K562 (cell line): ENCODE measurements at regions not wholly inside any gene's neighbourhood (a gene's known extent, or its start where the extent isn't known, plus 50 kb on each side); places are given as distances from the start of the nearest gene placed in this dataset.

Source experiments
- CBFA2T3 ChIP-seq: fragments of 450-650 bp; IDR thresholded peaks from 2 replicates; pipeline ENCODE4 v1.6.1; 2017
- CBX3 ChIP-seq, 2 experiments: IDR thresholded peaks; 1 replicate in 1 of 2; 2 replicates in 1 of 2; pipeline ENCODE4 v1.6.1; 2012; ENCODE audit warnings: inconsistent platforms in 2 of 2, low read length in 2 of 2, borderline replicate concordance in 1 of 2, control low read depth in 1 of 2
- CBX5 ChIP-seq: IDR thresholded peaks from 2 replicates; pipeline ENCODE4 v1.6.1; 2014; ENCODE audit warnings: low read depth, borderline replicate concordance
- FOXA3 ChIP-seq, 2 experiments: fragments of 450-650 bp in 1 of 2; sonication (generic) in 1 of 2; formaldehyde crosslinking; IDR thresholded peaks in 1 of 2; conservative IDR thresholded peaks in 1 of 2; 2 replicates each; pipeline versions ENCODE4 v1.4.0 to v1.8.0; 2020 to 2022; ENCODE audit warnings: mild to moderate bottlenecking in 2 of 2, missing genetic modification reagents in 1 of 2
- FUS ChIP-seq: fragments of 200-400 bp; formaldehyde crosslinking; optimal IDR thresholded peaks from 2 replicates; pipeline ENCODE3; 2017; ENCODE audit warnings: low read depth, low read length
- GTF2E2 ChIP-seq: fragments of 200-800 bp; sonication (Bioruptor generic); IDR thresholded peaks from 2 replicates; pipeline ENCODE4 v1.6.1; 2016; ENCODE audit warnings: missing genetic modification characterization, missing compliant biosample characterization
- KAT8 ChIP-seq: fragments of 450-650 bp; IDR thresholded peaks from 2 replicates; pipeline ENCODE4 v1.6.1; 2016; ENCODE audit warnings: low read depth, mild to moderate bottlenecking
- MYNN ChIP-seq, 2 experiments: sonication (generic); formaldehyde crosslinking in 1 of 2; IDR thresholded peaks; 2 replicates each; pipeline versions ENCODE4 v1.5.0 to v1.6.1; 2016 to 2020; ENCODE audit warnings: antibody characterized with exemption in 1 of 2, missing genetic modification reagents in 1 of 2
- NCOR1 ChIP-seq: fragments of 450-650 bp; IDR thresholded peaks from 2 replicates; pipeline ENCODE4 v1.6.1; 2016; ENCODE audit warnings: mild to moderate bottlenecking, moderate library complexity
- NFE2 ChIP-seq: IDR thresholded peaks from 2 replicates; pipeline ENCODE4 v1.6.1; 2014; ENCODE audit warnings: antibody characterized with exemption, low read depth
- NFIX ChIP-seq: fragments of 250-450 bp; sonication (Bioruptor Pico); IDR thresholded peaks from 2 replicates; pipeline ENCODE4 v1.4.0; 2020; ENCODE audit warnings: low read depth, mild to moderate bottlenecking, moderate library complexity
- NR3C1 ChIP-seq: sonication (generic); formaldehyde crosslinking; IDR thresholded peaks from 2 replicates; pipeline ENCODE4 v1.8.1; 2022; ENCODE audit warnings: missing genetic modification reagents
- PML ChIP-seq: IDR thresholded peaks from 2 replicates; pipeline ENCODE4 v1.6.1; 2012; ENCODE audit warnings: low read length, inconsistent platforms
- POLR3G ChIP-seq: IDR thresholded peaks from 2 replicates; pipeline ENCODE4 v1.6.1; 2011; ENCODE audit not compliant: insufficient read length, insufficient replicate concordance; ENCODE audit errors: extremely low read depth
- PRMT5 ChIP-seq: sonication (generic); formaldehyde crosslinking; IDR thresholded peaks from 2 replicates; pipeline ENCODE4 v1.5.0; 2020; ENCODE audit warnings: missing genetic modification reagents
- PTRF ChIP-seq: fragments of 450-650 bp; IDR thresholded peaks from 2 replicates; pipeline ENCODE4 v1.6.1; 2016; ENCODE audit warnings: mild to moderate bottlenecking, missing genetic modification characterization, missing compliant biosample characterization
- RB1 ChIP-seq: fragments of 450-650 bp; IDR thresholded peaks from 2 replicates; pipeline ENCODE4 v1.6.1; 2017; ENCODE audit warnings: low read depth, mild to moderate bottlenecking
- RBM34 ChIP-seq: fragments of 200-400 bp; formaldehyde crosslinking; IDR thresholded peaks from 2 replicates; pipeline ENCODE4 v1.6.1; 2018; ENCODE audit warnings: low read length, borderline replicate concordance; ENCODE audit not compliant: insufficient read depth
- SAP30 ChIP-seq: fragments of 200-600 bp; sonication (generic); IDR thresholded peaks from 2 replicates; pipeline ENCODE4 v1.6.1; 2012; ENCODE audit warnings: borderline replicate concordance, low read depth, mild to moderate bottlenecking, moderate library complexity, low read length, control low read depth, inconsistent platforms; ENCODE audit not compliant: insufficient read depth, poor library complexity, severe bottlenecking
- SRSF3 ChIP-seq: fragments of 200-400 bp; formaldehyde crosslinking; IDR thresholded peaks from 2 replicates; pipeline ENCODE4 v1.6.1; 2016; ENCODE audit warnings: mild to moderate bottlenecking, low read length, moderate library complexity; ENCODE audit not compliant: insufficient read depth
- XRCC3 ChIP-seq: fragments of 450-650 bp; IDR thresholded peaks from 2 replicates; pipeline ENCODE4 v1.6.1; 2017; ENCODE audit warnings: mild to moderate bottlenecking, moderate library complexity
- ZC3H11A ChIP-seq: IDR thresholded peaks from 2 replicates; pipeline ENCODE4 v1.6.1; 2012; ENCODE audit warnings: low read depth, low read length, improper control_type of control experiment
- ZKSCAN3 ChIP-seq: fragments of 250-450 bp; sonication (Bioruptor Pico); IDR thresholded peaks from 2 replicates; pipeline ENCODE4 v1.4.0; 2020
- ZNF436 ChIP-seq: fragments of 250-450, 450-650 bp; sonication (Bioruptor Pico); formaldehyde crosslinking; IDR thresholded peaks from 2 replicates; pipeline ENCODE4 v1.7.0; 2020; ENCODE audit warnings: mild to moderate bottlenecking
- ZNF445 ChIP-seq: fragments of 250-450 bp; sonication (Bioruptor Pico); IDR thresholded peaks from 2 replicates; pipeline ENCODE4 v1.4.0; 2020; ENCODE audit warnings: low read depth, mild to moderate bottlenecking, moderate library complexity
- TF ChIP-seq, protein P1 (sequence below): sonication (generic); formaldehyde crosslinking; IDR thresholded peaks from 2 replicates; pipeline ENCODE4 v1.4.0; 2020; ENCODE audit warnings: mild to moderate bottlenecking, missing genetic modification reagents
- TF ChIP-seq, protein P2 (sequence below): fragments of 250-450 bp; sonication (Bioruptor Pico); IDR thresholded peaks from 2 replicates; pipeline ENCODE4 v1.8.0; 2022; ENCODE audit warnings: moderate library complexity, mild to moderate bottlenecking, inconsistent platforms
- TF ChIP-seq, protein P3 (sequence below): fragments of 250-450 bp; sonication (Bioruptor Pico); IDR thresholded peaks from 2 replicates; pipeline ENCODE4 v1.5.0; 2021

DNA sequence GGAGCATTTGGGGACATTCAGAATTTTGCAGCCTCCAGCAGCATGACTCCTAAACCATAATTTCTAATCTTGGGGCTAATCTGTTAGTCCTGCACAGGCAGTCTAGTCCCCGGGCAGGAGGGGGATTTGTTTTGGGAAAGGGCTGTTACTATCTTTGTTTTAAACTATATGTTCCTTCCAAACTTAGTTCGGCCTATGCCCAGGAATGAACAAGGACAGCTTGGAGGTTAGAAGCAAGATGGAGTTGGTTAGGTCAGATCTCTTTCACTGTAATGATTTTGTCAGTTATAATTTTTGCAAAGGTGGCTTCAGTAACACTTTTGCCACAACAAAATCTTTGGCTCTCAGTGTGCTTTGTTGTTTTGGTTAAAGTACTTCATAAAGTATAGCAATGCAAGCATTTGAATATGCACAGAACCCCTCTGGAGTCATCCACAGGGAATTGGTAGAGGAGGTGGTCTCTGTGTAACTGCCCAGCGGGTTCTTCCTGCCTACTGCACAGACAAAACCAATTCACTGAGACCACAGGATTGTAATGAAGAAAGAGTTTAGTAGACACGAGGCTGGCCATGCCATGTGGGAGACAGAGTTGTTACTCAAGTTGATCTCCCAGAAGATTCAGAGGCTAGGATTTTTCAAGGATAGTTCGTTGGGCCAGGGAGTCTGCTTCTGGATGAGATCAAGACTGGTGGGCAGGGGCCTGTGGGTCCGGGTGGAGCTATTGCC, 224.1 kb upstream of the MYLIP start (continued):
- TF ChIP-seq, protein P1, sequence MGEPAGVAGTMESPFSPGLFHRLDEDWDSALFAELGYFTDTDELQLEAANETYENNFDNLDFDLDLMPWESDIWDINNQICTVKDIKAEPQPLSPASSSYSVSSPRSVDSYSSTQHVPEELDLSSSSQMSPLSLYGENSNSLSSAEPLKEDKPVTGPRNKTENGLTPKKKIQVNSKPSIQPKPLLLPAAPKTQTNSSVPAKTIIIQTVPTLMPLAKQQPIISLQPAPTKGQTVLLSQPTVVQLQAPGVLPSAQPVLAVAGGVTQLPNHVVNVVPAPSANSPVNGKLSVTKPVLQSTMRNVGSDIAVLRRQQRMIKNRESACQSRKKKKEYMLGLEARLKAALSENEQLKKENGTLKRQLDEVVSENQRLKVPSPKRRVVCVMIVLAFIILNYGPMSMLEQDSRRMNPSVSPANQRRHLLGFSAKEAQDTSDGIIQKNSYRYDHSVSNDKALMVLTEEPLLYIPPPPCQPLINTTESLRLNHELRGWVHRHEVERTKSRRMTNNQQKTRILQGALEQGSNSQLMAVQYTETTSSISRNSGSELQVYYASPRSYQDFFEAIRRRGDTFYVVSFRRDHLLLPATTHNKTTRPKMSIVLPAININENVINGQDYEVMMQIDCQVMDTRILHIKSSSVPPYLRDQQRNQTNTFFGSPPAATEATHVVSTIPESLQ (CRISPR knock-in tag) = no peak
- TF ChIP-seq NFIX (CRISPR knock-in tag) (peak; percentile 69), PRMT5 (no peak), NFE2 (no peak), MYNN (IDR thresholded peaks at IDR 0.05) (no peak), MYNN (CRISPR knock-in tag; IDR thresholded peaks at IDR 0.05) (no peak), SRSF3 (no peak), RBM34 (no peak), FOXA3 (CRISPR knock-in tag; conservative IDR thresholded peaks at IDR 0.05 in 1 of 2, IDR thresholded peaks at IDR 0.05 in 1 of 2) (peak in 1 of 2 experiments; percentile 66; a peak in 2 of 4 replicates), GTF2E2 (tag) (peak; percentile 48; the same call in 1 of the 2 replicates), XRCC3 (no peak), POLR3G (no peak), SAP30 (no peak), ZNF445 (peak; percentile 95), CBX5 (no peak), ZC3H11A (no peak), ZKSCAN3 (CRISPR knock-in tag) (peak; percentile 75), CBX3 (IDR thresholded peaks at IDR 0.05; ENCODE audit: borderline replicate concordance in 1 of 2, low read length in 2 of 2) (no peak), FUS (no peak), PTRF (tag) (peak; percentile 99), CBFA2T3 (no peak), ZNF436 (no peak), NR3C1 (CRISPR knock-in tag) (no peak), NCOR1 (no peak), PML (no peak), KAT8 (no peak), RB1 (no peak)
- TF ChIP-seq, protein P2, sequence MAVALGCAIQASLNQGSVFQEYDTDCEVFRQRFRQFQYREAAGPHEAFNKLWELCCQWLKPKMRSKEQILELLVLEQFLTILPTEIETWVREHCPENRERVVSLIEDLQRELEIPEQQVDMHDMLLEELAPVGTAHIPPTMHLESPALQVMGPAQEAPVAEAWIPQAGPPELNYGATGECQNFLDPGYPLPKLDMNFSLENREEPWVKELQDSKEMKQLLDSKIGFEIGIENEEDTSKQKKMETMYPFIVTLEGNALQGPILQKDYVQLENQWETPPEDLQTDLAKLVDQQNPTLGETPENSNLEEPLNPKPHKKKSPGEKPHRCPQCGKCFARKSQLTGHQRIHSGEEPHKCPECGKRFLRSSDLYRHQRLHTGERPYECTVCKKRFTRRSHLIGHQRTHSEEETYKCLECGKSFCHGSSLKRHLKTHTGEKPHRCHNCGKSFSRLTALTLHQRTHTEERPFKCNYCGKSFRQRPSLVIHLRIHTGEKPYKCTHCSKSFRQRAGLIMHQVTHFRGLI (CRISPR knock-in tag) = peak; percentile 97
- TF ChIP-seq, protein P3, sequence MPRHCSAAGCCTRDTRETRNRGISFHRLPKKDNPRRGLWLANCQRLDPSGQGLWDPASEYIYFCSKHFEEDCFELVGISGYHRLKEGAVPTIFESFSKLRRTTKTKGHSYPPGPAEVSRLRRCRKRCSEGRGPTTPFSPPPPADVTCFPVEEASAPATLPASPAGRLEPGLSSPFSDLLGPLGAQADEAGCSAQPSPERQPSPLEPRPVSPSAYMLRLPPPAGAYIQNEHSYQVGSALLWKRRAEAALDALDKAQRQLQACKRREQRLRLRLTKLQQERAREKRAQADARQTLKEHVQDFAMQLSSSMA (CRISPR knock-in tag) = peak; percentile 89
